AG09309 (cell line): ENCODE measurements at regions not wholly inside any gene's neighbourhood (a gene's known extent, or its start where the extent isn't known, plus 50 kb on each side); places are given as distances from the start of the nearest gene placed in this dataset.

ENCODE experiments used
- DNase-seq: peaks from one replicate; pipeline ENCODE4 v3.0.0-alpha.2; 2010; ENCODE audit warnings: low read depth
- H3K4me3 ChIP-seq: 2 replicates; pipeline ENCODE4 v1.5.1; 2011; ENCODE audit warnings: mild to moderate bottlenecking, low read depth, low read length, moderate library complexity; ENCODE audit not compliant: control insufficient read depth
- CTCF ChIP-seq: IDR thresholded peaks from 2 replicates; pipeline ENCODE4 v1.5.1; 2011; ENCODE audit warnings: mild to moderate bottlenecking, low read depth, low read length, inconsistent platforms; ENCODE audit not compliant: insufficient read depth, control insufficient read depth; ENCODE audit errors: missing control alignments

DNA sequence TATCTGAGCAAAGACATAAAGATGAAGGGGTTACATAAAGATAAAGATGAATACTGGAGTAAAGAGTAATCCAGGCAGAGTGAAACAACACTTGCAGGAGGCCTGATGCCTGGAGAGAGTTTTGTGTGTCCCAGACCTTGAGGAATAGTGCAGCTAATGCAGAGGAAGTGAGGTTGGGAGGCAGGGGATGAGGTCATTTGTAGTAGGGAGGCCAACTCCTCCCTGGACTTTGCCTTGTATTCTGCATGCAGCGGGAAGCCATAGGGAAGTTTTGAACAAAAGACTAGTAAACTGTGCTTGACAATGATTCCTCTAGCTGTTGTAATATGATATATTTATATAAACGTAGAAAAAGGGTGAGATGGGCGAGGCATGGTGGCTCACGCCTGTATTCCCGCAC lies 356.6 kb downstream of the KCNJ2 start:
- H3K4me3 ChIP-seq, result no peak overlapping the region
- TF ChIP-seq CTCF, result no peak
- no peak for DNase-seq

GRCh38 chr17:70527364-70527888 lies 358.1 kb downstream of the KCNJ2 start:
- DNase-seq, result no peak
- no peak for TF ChIP-seq CTCF
- no peak overlapping the region for H3K4me3 ChIP-seq

- TF ChIP-seq CTCF, result no peak
- no peak overlapping the region for H3K4me3 ChIP-seq
- DNase-seq, result no peak
Observed at GRCh38 chr17:70533427-70533826, 364.1 kb downstream of the KCNJ2 start.

DNA sequence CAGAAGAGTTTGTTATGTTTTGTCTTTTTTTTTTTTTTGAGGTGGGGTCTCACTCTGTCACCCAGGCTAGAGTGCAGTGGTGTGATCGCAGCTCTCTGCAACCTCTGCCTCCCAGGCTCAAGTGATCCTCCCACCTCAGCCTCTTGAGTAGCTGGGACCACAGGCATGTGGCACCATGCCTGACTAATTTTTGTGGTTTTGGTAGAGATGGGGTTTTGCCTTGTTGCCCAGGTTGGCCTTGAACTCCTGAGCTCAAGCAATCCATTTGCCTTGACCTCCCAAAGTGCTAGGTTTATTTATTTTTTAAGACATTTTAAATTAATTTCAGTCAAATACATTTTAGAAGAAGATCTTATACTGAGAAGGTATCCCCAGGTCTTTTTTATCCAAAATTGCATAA lies 366.7 kb downstream of the KCNJ2 start:
- TF ChIP-seq CTCF, result no peak
- DNase-seq, result no peak
- H3K4me3 ChIP-seq, result no peak overlapping the region

DNA sequence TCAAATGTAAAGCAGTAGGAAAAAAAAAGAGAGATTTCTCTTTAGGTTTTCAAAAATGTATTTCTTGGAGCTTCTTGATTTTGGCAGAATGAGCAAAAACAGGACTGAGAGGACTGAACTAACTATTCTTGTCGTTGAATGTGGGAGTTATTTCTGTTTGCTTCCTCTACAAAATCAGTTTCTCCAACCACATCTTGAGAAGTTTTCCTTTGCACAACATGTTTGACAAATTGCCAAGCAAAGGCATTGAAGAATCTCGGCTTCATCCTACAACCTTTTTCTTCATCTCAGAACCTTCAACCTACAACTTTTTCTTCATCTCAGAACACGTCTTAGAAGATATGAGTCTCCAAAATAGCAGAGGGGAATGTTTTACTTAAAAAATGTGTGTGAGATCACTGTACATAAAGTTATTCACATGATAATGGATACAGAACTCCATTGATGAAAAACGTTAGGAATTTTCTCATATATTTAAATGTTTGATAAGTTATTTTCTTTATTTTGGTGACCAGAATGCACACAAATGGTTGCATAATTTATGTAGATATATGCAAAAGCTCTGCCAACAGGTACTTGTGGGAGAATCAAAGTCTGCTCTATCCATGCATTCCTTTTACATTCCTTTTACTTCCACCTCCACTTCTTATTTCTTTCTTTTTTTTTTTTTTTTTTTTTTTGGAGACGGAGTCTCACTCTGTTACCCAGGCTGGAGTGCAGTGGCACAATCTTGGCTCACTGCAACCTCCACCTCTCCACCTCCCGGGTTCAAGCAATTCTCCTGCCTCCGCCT lies 370.0 kb downstream of the KCNJ2 start:
- DNase-seq, result no peak
- no peak for TF ChIP-seq CTCF
- no peak overlapping the region for H3K4me3 ChIP-seq

GRCh38 chr17:70542876-70543275 lies 373.5 kb downstream of the KCNJ2 start:
- H3K4me3 ChIP-seq, result no peak overlapping the region
- no peak for TF ChIP-seq CTCF

More at GRCh38 chr17:70542876-70543275, 373.5 kb downstream of the KCNJ2 start:
- no peak for DNase-seq
